ENCODE measurements at regions not wholly inside any gene's neighbourhood (a gene's known extent, or its start where the extent isn't known, plus 50 kb on each side); places are given as distances from the start of the nearest gene placed in this dataset.

DNA sequence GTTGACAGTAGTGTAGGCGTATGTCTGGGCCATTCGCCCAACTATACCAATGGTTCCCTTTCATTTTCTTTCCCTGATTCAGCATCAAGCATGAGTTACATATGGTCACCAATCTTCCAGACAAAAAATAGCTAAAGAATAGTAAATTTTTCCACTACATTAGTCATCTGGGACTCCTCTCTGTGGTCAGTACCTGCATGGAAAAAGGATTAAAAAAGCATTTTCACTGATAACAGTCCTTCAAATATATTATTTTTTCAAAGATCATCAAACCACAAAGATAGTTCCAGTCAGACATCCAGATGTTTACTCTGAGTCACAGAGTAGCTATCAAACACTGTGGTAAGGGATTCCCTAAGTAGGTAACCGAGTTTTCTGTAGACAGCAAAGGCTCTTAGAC, 302.6 kb upstream of the SEMA3D start:
- intact Hi-C loops (cut with DNase I): no loop called here
- no peak for DNase-seq (ENCODE audit: low spot score)

DNA sequence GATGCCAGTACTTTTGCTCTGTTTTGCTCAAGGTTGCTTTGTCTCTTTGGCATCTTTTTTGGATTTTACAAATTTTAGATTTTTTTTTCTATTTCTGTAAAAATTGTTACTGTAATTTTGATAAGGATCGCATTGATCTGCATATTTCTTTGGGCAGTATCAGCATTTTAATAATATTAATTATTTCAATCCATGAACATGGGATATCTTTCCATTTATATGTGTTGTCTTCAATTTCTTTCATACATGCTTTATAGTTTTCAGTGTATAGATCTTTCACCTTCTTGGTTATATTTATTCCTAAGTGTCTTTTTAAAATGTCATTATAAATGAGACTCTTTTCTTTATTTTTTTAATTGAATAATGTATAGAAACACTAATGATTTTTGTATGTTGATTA, 301.6 kb upstream of the SEMA3D start:
- no peak for DNase-seq (ENCODE audit: low spot score)
- intact Hi-C loops (cut with DNase I): no loop called here

- intact Hi-C loops (cut with DNase I): no loop called here
- DNase-seq (ENCODE audit: low spot score): no peak
Measured at GRCh38 chr7:85483177-85483576, 296.3 kb upstream of the SEMA3D start.

GRCh38 chr7:85480666-85481065, 293.8 kb upstream of the SEMA3D start:
- intact Hi-C loops (cut with DNase I): no loop called here

DNA sequence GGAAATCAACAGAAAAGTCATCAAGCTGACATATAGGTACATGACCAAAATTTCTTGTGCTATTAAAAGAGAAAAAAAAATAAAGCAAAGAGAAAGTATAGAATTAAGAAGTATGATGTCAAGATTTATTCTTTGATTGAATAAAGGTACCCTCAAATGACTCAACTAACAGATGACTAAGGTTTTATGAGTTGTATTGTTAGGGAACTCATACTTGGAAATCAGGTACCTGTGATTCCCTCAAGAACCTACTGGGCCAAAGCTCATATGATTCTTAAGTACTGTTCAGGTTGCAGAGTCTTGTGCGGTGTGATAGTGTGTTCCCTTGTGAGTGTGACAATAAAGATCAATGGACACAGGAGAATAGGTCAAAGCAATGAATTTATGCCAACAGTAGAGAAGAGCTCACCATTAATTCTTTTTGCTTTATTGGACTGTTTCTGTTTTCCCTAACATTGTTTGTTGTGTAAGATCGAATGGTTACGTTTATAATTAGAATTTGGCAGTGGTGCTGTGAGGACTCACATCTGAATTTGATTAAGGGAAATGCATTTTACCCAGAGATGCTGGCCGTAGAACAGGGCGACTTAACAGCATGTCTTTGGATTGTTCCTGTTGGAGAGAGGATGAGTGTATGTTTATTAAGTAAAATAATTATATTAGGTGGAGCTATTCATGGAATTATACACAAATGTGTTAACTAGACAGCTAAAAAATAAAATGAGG, 293.2 kb upstream of the SEMA3D start:
- intact Hi-C loops (cut with DNase I): no loop called here
- DNase-seq (ENCODE audit: low spot score): no peak

More at GRCh38 chr7:85480666-85481065, 293.8 kb upstream of the SEMA3D start:
- no peak for DNase-seq (ENCODE audit: low spot score)

DNA sequence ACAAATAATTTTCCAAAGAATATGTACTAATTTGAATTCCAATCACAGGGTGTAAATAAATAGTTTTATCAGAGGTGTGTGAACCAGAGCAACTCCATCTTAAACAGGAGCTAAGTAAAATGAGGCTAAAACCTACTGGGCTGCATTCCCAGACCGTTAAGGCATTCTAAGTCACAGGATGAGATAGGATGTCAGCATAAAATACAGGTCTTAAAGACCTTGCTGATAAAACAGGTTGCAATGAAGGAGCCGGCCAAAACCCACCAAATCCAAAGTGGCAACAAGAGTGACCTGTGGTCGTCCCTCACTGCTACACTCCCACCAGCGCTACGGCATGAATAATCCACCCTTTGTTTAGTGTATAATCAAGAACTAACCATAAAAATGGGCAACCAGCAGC, 291.7 kb upstream of the SEMA3D start:
- DNase-seq (ENCODE audit: low spot score): no peak
- intact Hi-C loops (cut with DNase I): no loop called here

DNA sequence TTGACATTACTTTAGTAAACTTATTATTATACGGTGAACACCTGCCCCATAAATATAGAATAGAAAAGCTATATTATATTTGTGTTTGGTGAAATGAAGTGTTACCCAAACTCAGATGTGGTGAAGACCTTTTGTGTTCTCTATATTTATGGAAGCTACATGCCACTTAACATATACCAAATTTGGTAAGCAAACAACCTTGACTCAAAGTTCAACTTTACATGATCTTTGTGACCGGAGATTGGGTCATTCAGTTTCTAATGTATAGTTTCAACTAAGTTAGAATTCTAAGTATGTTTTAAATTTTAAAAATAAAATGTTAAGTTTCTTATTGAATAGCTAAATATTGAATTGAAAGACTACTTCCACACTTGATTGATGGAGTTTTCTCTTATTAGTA, 288.6 kb upstream of the SEMA3D start:
- intact Hi-C loops (cut with DNase I): no loop called here
- no peak for DNase-seq (ENCODE audit: low spot score)

- no peak for DNase-seq (ENCODE audit: low spot score)
- intact Hi-C loops (cut with DNase I): no loop called here
Measured at GRCh38 chr7:85475071-85475470, 288.2 kb upstream of the SEMA3D start.

DNA sequence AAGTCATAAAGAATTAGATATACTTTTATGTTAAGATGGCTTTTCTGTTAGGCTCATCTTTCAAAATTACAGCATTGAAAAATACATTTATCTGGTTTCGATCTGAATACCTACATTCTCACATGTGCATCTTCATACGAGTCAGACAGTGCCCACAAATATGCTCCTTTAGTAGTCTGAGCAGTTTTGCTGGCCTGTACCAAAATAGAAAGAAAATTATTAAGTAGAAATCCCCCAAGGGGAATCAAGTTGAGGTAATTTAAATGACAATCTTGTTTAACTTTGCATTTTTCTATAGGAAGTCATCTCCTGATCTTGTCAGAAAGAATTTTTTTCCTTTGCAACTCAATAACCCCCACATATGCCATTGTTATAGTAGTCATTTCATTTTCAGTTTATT, 287.4 kb upstream of the SEMA3D start:
- DNase-seq (ENCODE audit: low spot score): no peak
- intact Hi-C loops (cut with DNase I): no loop called here

DNA sequence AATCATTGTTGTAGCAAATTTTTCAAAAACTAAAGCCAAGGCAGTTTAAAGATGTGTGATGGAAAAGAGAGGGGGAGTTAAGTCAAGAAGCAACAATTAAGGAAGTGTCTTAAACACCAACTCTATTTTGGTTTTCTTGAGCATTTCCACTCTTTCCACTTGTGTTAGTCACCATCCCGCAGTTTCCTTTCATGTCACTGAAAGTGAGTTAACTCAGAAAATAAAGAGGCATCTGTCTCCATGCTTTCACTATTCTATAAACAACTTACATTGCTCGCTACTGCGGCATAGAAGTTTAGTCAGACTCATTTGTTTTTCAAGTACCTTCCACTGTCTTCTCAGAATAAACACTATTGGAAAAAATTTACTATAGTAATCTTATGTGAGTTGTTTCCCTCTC, 284.9 kb upstream of the SEMA3D start:
- intact Hi-C loops (cut with DNase I): no loop called here
- DNase-seq (ENCODE audit: low spot score): no peak

DNA sequence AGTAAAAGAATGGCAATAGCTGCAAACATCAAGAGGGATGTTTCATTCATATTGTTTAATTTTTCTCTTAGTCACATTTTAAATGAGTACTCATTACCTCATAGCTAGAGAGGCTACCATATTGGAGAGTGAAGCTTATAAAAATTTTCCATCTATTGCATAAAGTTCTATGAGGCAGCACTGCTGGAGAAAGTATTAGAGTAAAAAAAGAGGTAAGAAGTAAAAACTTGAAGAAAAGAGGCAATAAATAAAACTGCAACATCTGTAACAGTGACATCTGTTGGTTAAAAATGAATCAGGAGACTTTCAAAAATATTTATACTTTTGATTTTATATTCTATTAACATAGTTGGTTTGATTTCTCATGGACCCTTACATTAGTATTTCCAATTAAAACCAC, 284.5 kb upstream of the SEMA3D start:
- intact Hi-C loops (cut with DNase I): no loop called here

DNA sequence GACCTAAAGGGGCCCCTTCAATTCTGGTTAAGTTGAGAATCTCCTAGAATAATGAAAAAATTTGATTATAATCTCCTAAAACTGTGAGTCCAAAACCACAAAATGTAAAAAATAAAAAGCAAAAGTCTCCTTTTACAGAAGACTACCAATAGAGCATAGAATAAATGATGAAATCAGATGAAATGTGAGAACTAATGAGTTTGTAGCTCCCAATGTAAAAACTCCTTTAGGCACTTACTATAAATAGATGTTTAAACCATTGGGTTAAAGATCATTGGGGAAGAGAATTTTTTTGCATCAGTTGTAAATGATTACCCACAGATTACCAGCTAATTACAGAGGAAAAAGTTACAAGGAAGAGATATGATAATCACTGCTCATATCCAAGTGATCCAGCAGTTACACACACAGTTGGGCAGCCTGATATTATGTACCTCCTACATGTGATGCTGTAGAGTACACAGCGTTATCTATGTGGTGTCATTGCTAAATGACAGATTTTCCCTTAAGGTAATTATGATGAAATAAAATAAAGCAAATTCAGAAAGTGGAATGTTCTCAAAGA, 282.7 kb upstream of the SEMA3D start:
- intact Hi-C loops (cut with DNase I): no loop called here

More for the DNA sequence above, 284.5 kb upstream of the SEMA3D start:
- no peak for DNase-seq (ENCODE audit: low spot score)

GRCh38 chr7:85464042-85464651, 277.3 kb upstream of the SEMA3D start:
- intact Hi-C loops (cut with DNase I): no loop called here
- no peak for DNase-seq (ENCODE audit: low spot score)

More for the DNA sequence above, 282.7 kb upstream of the SEMA3D start:
- DNase-seq (ENCODE audit: low spot score): no peak

DNA sequence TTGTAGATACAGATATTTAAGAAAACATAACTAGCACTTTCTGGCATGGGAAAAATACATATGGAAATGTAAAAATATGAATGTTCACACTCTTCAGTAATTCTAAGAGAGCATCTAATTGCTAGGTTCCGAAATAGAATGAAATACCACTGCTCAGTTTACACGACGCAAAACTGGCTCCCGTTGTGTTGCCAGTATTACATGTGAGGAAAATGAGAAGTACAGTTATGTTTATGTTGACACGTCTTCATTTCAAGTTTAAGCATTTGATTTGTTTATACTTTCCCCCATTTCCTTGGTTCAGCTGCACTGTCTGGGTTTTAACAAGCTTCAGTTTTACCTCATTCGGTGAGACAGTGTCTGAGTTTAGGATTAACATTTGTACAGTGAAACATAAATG, 275.8 kb upstream of the SEMA3D start:
- no peak for DNase-seq (ENCODE audit: low spot score)
- intact Hi-C loops (cut with DNase I): no loop called here

DNA sequence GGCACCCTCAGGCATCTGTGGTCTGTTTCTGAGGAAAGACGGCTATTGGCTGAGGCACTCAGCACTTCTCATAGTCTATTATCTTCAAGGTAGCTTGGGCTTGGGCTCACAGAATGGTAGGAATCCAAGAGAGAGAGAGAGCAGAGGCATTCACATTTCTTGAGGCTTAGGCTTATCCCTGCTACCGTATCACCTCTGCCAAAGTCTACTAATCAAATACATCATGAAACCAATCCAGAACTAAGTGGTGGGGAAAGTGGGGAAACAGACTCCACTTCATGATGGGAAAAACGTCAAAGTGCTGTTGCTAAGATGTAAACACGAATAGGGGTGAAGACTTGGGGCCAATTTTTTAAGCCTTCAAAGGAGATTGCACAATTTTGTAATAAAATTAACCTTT, 271.1 kb upstream of the SEMA3D start:
- DNase-seq (ENCODE audit: low spot score): no peak
- intact Hi-C loops (cut with DNase I): no loop called here

- DNase-seq (ENCODE audit: low spot score): no peak
- intact Hi-C loops (cut with DNase I): no loop called here
Measured at GRCh38 chr7:85456254-85456653, 269.4 kb upstream of the SEMA3D start.

DNA sequence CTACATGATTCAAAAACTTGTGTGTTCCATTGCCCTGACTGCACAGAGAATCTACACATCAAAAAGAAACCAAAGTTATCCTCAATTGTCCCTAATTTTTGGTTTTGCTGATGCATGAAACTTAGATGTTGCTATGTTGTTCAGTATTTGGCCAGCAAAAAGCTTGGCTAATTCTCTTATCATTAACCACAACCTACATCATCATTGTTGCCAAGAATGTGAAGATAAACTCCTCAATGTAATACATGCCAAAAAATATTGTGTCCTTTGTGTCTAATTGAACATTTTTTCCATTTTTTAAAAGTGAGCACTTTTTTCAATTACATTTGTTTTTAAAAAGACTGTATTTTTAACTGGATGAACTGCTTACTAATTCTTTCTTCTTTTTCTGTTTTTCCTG, 268.0 kb upstream of the SEMA3D start:
- intact Hi-C loops (cut with DNase I): no loop called here
- DNase-seq (ENCODE audit: low spot score): no peak

DNA sequence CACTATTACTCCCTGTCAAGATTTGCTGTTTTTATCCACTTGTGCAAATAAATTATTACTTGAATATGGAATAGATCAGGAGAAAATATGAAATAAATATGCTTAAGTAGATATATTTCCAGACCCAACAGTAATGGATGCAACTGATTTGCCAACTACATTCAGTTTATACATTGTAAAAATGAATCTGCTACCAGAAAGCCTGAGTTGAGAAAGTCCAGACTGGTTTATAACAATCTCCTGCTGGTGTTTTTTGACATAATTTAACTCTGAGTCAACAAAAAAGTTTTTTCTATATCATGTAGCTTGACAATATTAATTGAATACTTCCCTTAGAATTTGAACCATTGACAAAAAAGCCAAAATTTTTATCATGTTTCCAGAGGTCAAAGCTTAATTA, 265.8 kb upstream of the SEMA3D start:
- intact Hi-C loops (cut with DNase I): no loop called here
- DNase-seq (ENCODE audit: low spot score): no peak

- intact Hi-C loops (cut with DNase I): no loop called here
- no peak for DNase-seq (ENCODE audit: low spot score)
Measured at GRCh38 chr7:85449478-85449877, 262.6 kb upstream of the SEMA3D start.

- DNase-seq (ENCODE audit: low spot score): no peak
- intact Hi-C loops (cut with DNase I): no loop called here
Measured at GRCh38 chr7:85447004-85447403, 260.1 kb upstream of the SEMA3D start.

DNA sequence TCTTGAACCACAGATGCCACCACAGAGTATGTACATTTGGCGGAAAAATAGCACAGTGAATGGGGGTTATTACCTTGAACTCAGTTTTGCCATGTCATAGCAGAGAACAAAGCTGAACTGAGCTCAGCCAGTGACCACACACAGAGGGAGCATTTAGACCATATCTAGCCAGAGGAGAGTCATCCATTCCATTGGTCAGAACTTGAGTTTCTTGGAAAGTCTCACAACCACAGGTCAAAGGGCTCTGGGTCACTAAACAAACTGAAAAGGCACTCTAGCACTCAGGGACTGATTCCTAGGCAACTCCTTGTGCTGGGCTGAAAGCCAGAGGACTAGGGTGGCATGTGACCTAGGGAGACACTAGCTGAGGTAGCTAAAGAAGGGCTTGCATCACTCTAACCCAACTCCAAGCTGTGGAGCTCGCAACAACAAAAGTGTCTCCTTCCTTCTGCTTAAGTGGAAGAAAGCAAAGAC, 239.7 kb upstream of the SEMA3D start:
- intact Hi-C loops (cut with DNase I): no loop called here
- DNase-seq (ENCODE audit: low spot score): no peak

All from cardiac septum (tissue), 1 donor.